ENCODE measurements at regions not wholly inside any gene's neighbourhood (a gene's known extent, or its start where the extent isn't known, plus 50 kb on each side); places are given as distances from the start of the nearest gene placed in this dataset.

DNA sequence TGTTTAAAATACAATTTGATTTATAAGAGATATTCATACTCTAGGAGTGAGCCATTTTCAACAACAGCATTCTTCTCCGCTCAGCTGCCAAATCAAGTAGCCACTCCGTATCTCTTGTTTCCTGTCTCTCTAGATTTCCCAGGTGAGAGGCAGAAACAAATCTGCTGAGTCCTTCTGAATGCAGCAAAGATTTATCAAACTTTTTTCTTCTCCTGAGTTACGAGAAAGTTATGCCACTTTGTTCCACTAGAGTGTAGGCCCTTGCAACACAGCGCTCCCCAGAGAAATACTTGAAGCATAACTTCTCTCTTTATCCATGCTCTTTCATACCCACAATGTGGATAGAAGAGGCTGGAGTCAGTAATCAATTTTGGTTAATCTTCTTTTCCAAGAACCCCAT is 1960.8 kb downstream of the OLFM4 start:
- ATAC-seq (ENCODE audit: insufficient read depth, low FRiP score), result no peak
- TF ChIP-seq, protein P1, sequence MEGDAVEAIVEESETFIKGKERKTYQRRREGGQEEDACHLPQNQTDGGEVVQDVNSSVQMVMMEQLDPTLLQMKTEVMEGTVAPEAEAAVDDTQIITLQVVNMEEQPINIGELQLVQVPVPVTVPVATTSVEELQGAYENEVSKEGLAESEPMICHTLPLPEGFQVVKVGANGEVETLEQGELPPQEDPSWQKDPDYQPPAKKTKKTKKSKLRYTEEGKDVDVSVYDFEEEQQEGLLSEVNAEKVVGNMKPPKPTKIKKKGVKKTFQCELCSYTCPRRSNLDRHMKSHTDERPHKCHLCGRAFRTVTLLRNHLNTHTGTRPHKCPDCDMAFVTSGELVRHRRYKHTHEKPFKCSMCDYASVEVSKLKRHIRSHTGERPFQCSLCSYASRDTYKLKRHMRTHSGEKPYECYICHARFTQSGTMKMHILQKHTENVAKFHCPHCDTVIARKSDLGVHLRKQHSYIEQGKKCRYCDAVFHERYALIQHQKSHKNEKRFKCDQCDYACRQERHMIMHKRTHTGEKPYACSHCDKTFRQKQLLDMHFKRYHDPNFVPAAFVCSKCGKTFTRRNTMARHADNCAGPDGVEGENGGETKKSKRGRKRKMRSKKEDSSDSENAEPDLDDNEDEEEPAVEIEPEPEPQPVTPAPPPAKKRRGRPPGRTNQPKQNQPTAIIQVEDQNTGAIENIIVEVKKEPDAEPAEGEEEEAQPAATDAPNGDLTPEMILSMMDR (IDR thresholded peaks at IDR 0.05; ENCODE audit: control extremely low read depth, extremely low read depth), result no peak
- peak in 1 of 3 donors; percentile 33 for DNase-seq
- Histone ChIP-seq H3K27ac (ENCODE audit: low read depth in 1 of 2, low read length in 1 of 2) (no peak overlapping the region), H3K4me3 (no peak overlapping the region), H3K9ac (ENCODE audit: insufficient read depth in 1 of 2, low read length in 2 of 2) (no peak overlapping the region), H3K27me3 (ENCODE audit: control insufficient read depth in 3 of 3, insufficient read depth in 3 of 3, low read length in 2 of 3) (no peaks in the 10 kb centered on the region), H3K36me3 (ENCODE audit: control insufficient read depth in 4 of 4, insufficient read depth in 4 of 4, low read length in 4 of 4) (no peaks in the 10 kb centered on the region), H3K9me3 (ENCODE audit: control insufficient read depth in 4 of 4, insufficient read depth in 3 of 4, low read length in 3 of 4) (no peaks in the 10 kb centered on the region), H3K4me1 (ENCODE audit: control insufficient read depth in 5 of 5, insufficient read depth in 5 of 5, low read length in 5 of 5) (no peaks in the 10 kb centered on the region)
- WGBS, 2 donors, result 60 to 85% methylated on average over 4 of the region's 4 CpGs

DNA sequence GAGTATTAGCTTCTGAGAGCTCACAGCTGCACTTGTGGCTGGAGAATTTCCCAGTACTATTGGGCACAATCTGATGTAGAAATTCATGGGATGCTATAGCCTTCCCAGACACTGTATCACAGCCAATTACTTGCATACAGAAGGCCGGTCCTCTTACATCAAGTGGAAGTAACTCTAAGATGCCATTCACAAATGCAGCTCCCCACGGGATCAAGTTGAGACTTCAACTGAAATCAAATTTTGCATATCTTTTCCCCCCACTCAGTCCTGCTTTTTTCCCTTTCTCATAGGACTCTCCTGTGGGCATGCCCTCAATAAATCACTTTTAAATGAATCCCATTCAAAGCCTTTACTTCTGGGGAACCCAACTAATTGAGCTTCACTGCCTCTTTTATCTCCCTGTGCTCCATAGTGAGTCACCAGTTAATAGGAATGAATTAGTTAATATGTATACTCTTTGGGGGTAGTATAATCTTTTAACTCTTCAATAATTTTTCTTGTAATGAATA is 1970.8 kb downstream of the OLFM4 start:
- no peaks in the 10 kb centered on the region for H3K27me3 ChIP-seq (ENCODE audit: control insufficient read depth in 3 of 3, insufficient read depth in 3 of 3, low read length in 2 of 3)
- H3K27ac ChIP-seq (ENCODE audit: low read depth in 1 of 2, low read length in 1 of 2), result no peak overlapping the region
- H3K36me3 ChIP-seq (ENCODE audit: control insufficient read depth in 4 of 4, insufficient read depth in 4 of 4, low read length in 4 of 4), result no peaks in the 10 kb centered on the region
- no peak for ATAC-seq (ENCODE audit: insufficient read depth, low FRiP score)
- no peak for DNase-seq
- H3K4me1 ChIP-seq (ENCODE audit: control insufficient read depth in 5 of 5, insufficient read depth in 5 of 5, low read length in 5 of 5), result no peaks in the 10 kb centered on the region
- no peaks in the 10 kb centered on the region for H3K9me3 ChIP-seq (ENCODE audit: control insufficient read depth in 4 of 4, insufficient read depth in 3 of 4, low read length in 3 of 4)
- no peak overlapping the region for H3K4me3 ChIP-seq
- 85 to 86% methylated on average over 2 of the region's 2 CpGs for WGBS, 2 donors
- H3K9ac ChIP-seq (ENCODE audit: insufficient read depth in 1 of 2, low read length in 2 of 2), result no peak overlapping the region
- TF ChIP-seq, protein P1 (IDR thresholded peaks at IDR 0.05; ENCODE audit: control extremely low read depth, extremely low read depth), result no peak

DNA sequence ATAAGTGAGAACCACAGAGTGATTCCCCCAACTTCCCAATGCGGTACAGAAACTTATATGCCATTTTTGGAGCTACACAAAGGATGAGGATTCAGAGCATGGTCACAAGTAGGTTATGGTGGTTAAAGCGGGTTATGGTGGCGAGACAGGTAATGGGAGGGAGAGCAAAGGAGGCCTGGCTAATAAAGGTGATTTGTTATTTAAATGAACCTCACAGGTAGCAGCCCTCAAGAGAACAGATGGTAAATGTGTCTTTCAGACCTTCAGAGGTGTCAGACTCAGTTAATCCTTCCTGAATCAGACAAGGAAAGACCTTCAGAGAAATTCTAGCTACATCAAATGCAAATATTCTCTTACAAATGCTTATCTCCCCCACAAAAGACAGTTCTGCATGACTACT is 1971.4 kb downstream of the OLFM4 start:
- 81 to 90% methylated on average over 3 of the region's 3 CpGs for WGBS, 2 donors
- Histone ChIP-seq H3K27me3 (ENCODE audit: control insufficient read depth in 3 of 3, insufficient read depth in 3 of 3, low read length in 2 of 3) (no peaks in the 10 kb centered on the region), H3K27ac (ENCODE audit: low read depth in 1 of 2, low read length in 1 of 2) (no peak overlapping the region), H3K4me1 (ENCODE audit: control insufficient read depth in 5 of 5, insufficient read depth in 5 of 5, low read length in 5 of 5) (no peaks in the 10 kb centered on the region), H3K4me3 (no peak overlapping the region), H3K9ac (ENCODE audit: insufficient read depth in 1 of 2, low read length in 2 of 2) (no peak overlapping the region), H3K36me3 (ENCODE audit: control insufficient read depth in 4 of 4, insufficient read depth in 4 of 4, low read length in 4 of 4) (no peaks in the 10 kb centered on the region), H3K9me3 (ENCODE audit: control insufficient read depth in 4 of 4, insufficient read depth in 3 of 4, low read length in 3 of 4) (no peaks in the 10 kb centered on the region)
- TF ChIP-seq, protein P1 (IDR thresholded peaks at IDR 0.05; ENCODE audit: control extremely low read depth, extremely low read depth), result no peak
- ATAC-seq (ENCODE audit: insufficient read depth, low FRiP score) (no peak), DNase-seq (no peak)

DNA sequence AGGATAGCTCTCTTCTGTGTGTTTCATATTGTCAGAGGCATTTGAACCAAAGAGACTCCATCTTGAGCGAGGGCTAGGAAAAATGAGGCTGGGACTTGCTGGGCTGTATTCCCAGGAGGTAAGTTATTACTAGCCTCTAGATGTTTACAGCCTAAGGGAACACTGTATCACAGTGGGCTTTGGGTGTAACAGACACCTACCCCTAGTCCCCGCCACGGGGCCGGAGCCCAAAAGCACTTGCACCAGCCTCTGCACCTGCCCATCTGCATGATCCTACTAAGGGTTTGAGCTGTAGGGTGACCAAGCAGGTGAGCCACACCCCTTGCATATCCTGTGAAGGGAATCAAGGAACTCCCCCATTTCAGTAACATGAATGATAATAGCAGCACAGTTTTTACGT is 1972.2 kb downstream of the OLFM4 start:
- H3K27me3 ChIP-seq (ENCODE audit: control insufficient read depth in 3 of 3, insufficient read depth in 3 of 3, low read length in 2 of 3), result no peaks in the 10 kb centered on the region
- no peaks in the 10 kb centered on the region for H3K9me3 ChIP-seq (ENCODE audit: control insufficient read depth in 4 of 4, insufficient read depth in 3 of 4, low read length in 3 of 4)
- ATAC-seq (ENCODE audit: insufficient read depth, low FRiP score) (no peak), DNase-seq (no peak)
- TF ChIP-seq, protein P1 (IDR thresholded peaks at IDR 0.05; ENCODE audit: control extremely low read depth, extremely low read depth), result no peak
- no peak overlapping the region for H3K4me3 ChIP-seq
- no peak overlapping the region for H3K27ac ChIP-seq (ENCODE audit: low read depth in 1 of 2, low read length in 1 of 2)
- H3K9ac ChIP-seq (ENCODE audit: insufficient read depth in 1 of 2, low read length in 2 of 2), result no peak overlapping the region
- H3K36me3 ChIP-seq (ENCODE audit: control insufficient read depth in 4 of 4, insufficient read depth in 4 of 4, low read length in 4 of 4), result no peaks in the 10 kb centered on the region
- no peaks in the 10 kb centered on the region for H3K4me1 ChIP-seq (ENCODE audit: control insufficient read depth in 5 of 5, insufficient read depth in 5 of 5, low read length in 5 of 5)
- WGBS, 2 donors, result 81 to 87% methylated on average over 5 of the region's 5 CpGs

Data from lung (tissue), 11 donors.